IMR-90 (cell line): ENCODE measurements at regions not wholly inside any gene's neighbourhood (a gene's known extent, or its start where the extent isn't known, plus 50 kb on each side); places are given as distances from the start of the nearest gene placed in this dataset.

Experiments used
- ATAC-seq: fragments of 200-7000 bp; cut with Tn5 transposase; 2 replicates; pipeline ENCODE4 v1.9.1; 2020; ENCODE audit warnings: low read depth, mild to moderate bottlenecking, moderate library complexity
- BruUV-seq: library from RNA; stranded (reverse); fragments of 400-500 nt; replicated peaks from 2 replicates; lab custom pipeline; 2021; lab: Mats Ljungman, UMichigan
- CTCF ChIA-PET: fragments of 300-600 bp; formaldehyde crosslinking; extraction: SDS; loops from one replicate; lab custom pipeline; 2021; ENCODE audit warnings: antibody characterized with exemption; lab: Yijun Ruan, JAX
- POLR2A ChIA-PET: fragments of 300-600 bp; sonication (Branson Sonifier 250); formaldehyde crosslinking; loops from one replicate; lab custom pipeline; 2022; ENCODE audit warnings: antibody characterized with exemption; ENCODE audit not compliant: unreplicated experiment; lab: Charles Lee
- DNase-seq: peaks from one replicate; pipeline ENCODE4 v3.0.0; 2013
- H2AFZ ChIP-seq: replicated peaks from 2 replicates; pipeline ENCODE3; 2013; ENCODE audit warnings: low read length, mild to moderate bottlenecking; ENCODE audit not compliant: poor library complexity
- H2AK5ac ChIP-seq: 2 replicates; pipeline ENCODE4 v1.6.1; 2013; ENCODE audit warnings: low read depth, low read length, inconsistent platforms
- H2AK9ac ChIP-seq: replicated peaks from 2 replicates; pipeline ENCODE3; 2013; ENCODE audit warnings: mild to moderate bottlenecking, low read depth, low read length, moderate library complexity; ENCODE audit not compliant: poor library complexity
- H2BK120ac ChIP-seq: 2 replicates; pipeline ENCODE4 v1.6.1; 2013; ENCODE audit warnings: low read depth, low read length, inconsistent platforms
- H2BK15ac ChIP-seq: 3 replicates; pipeline ENCODE4 v1.6.1; 2013; ENCODE audit warnings: low read depth, low read length, inconsistent platforms
- H2BK20ac ChIP-seq: 2 replicates; pipeline ENCODE4 v1.6.1; 2013; ENCODE audit warnings: low read depth, mild to moderate bottlenecking, inconsistent platforms, low read length, moderate library complexity
- H2BK5ac ChIP-seq: 2 replicates; pipeline ENCODE4 v1.6.1; 2013; ENCODE audit warnings: mild to moderate bottlenecking, low read depth, low read length, inconsistent platforms; ENCODE audit not compliant: poor library complexity, severe bottlenecking
- H3K14ac ChIP-seq: replicated peaks from 2 replicates; pipeline ENCODE4 v1.6.1; 2013; ENCODE audit warnings: low read depth, low read length, inconsistent platforms
- H3K18ac ChIP-seq: 2 replicates; pipeline ENCODE4 v1.6.1; 2013; ENCODE audit warnings: low read depth, low read length, control low read depth
- H3K23ac ChIP-seq: 2 replicates; pipeline ENCODE4 v1.6.1; 2013; ENCODE audit warnings: low read depth, low read length, inconsistent platforms
- H3K27ac ChIP-seq: 2 replicates; pipeline ENCODE4 v1.5.1; 2013; ENCODE audit warnings: mild to moderate bottlenecking, control low read depth, low read length; ENCODE audit not compliant: insufficient read depth
- H3K27me3 ChIP-seq: 2 replicates; pipeline ENCODE4 v1.6.1; 2013; ENCODE audit warnings: low read length; ENCODE audit not compliant: control insufficient read depth, insufficient read depth
- H3K36me3 ChIP-seq: 2 replicates; pipeline ENCODE4 v1.6.1; 2013; ENCODE audit warnings: low read length, mixed read lengths; ENCODE audit not compliant: control insufficient read depth, insufficient read depth
- H3K4ac ChIP-seq: 2 replicates; pipeline ENCODE4 v1.6.1; 2013; ENCODE audit warnings: low read depth, low read length, inconsistent platforms
- H3K4me1 ChIP-seq: 2 replicates; pipeline ENCODE4 v1.6.1; 2013; ENCODE audit warnings: low read length, mixed read lengths; ENCODE audit not compliant: control insufficient read depth, insufficient read depth
- H3K4me2 ChIP-seq: 2 replicates; pipeline ENCODE4 v1.6.1; 2013; ENCODE audit warnings: low read depth, mild to moderate bottlenecking, control low read depth, low read length, moderate library complexity
- H3K4me3 ChIP-seq: 2 replicates; pipeline ENCODE4 v1.5.1; 2013; ENCODE audit warnings: low read depth, mild to moderate bottlenecking, control low read depth, low read length, moderate library complexity; ENCODE audit not compliant: insufficient read depth
- H3K56ac ChIP-seq: 2 replicates; pipeline ENCODE4 v1.6.1; 2013; ENCODE audit warnings: low read length, inconsistent platforms; ENCODE audit not compliant: insufficient read depth; ENCODE audit errors: extremely low read depth
- H3K79me1 ChIP-seq, 2 experiments: 2 replicates each; pipeline ENCODE4 v1.6.1; 2013; ENCODE audit warnings: low read length in 2 of 2, inconsistent platforms in 1 of 2, low read depth in 1 of 2
- H3K9ac ChIP-seq: 2 replicates; pipeline ENCODE4 v1.6.1; 2013; ENCODE audit warnings: low read depth, low read length, control low read depth
- H3K9me1 ChIP-seq: 2 replicates; pipeline ENCODE4 v1.6.1; 2013; ENCODE audit warnings: low read length, inconsistent platforms; ENCODE audit not compliant: insufficient read depth
- H3K9me3 ChIP-seq: 2 replicates; pipeline ENCODE4 v1.6.1; 2013; ENCODE audit warnings: low read length; ENCODE audit not compliant: control insufficient read depth, insufficient read depth
- H4K20me1 ChIP-seq: 2 replicates; pipeline ENCODE4 v1.6.1; 2013; ENCODE audit warnings: low read length, inconsistent platforms; ENCODE audit not compliant: insufficient read depth
- H4K5ac ChIP-seq: 2 replicates; pipeline ENCODE4 v1.6.1; 2013; ENCODE audit warnings: mild to moderate bottlenecking, low read depth, low read length, control low read depth
- H4K8ac ChIP-seq, 2 experiments: 2 replicates each; pipeline ENCODE4 v1.6.1; 2013; ENCODE audit warnings: low read depth in 2 of 2, low read length in 2 of 2, control low read depth in 1 of 2, inconsistent platforms in 1 of 2
- H4K91ac ChIP-seq: 2 replicates; pipeline ENCODE4 v1.6.1; 2013; ENCODE audit warnings: low read depth, low read length, inconsistent platforms; ENCODE audit not compliant: insufficient read depth
- CEBPB ChIP-seq: IDR thresholded peaks from 2 replicates; pipeline ENCODE4 v1.6.1; 2012; ENCODE audit warnings: low read depth, low read length, improper control_type of control experiment
- WGBS, 2 experiments: methylation state at CpG; one replicate each; pipeline versions ENCODE4 v1.1.5 to v1.1.7; 2013; ENCODE audit warnings: missing lambda C conversion rate in 2 of 2; ENCODE audit not compliant: insufficient read length in 1 of 2; ENCODE audit errors: extremely low coverage in 2 of 2; 5-methylcytosine and 5-hydroxymethylcytosine counted together
- dilution Hi-C: fragments of 300-500 bp; cut with HindIII; formaldehyde crosslinking; loops from one replicate; pipeline ENCODE4 v1.14.3; 2018; ENCODE audit warnings: low sequenced_read_pairs; ENCODE audit not compliant: unreplicated experiment
- in situ Hi-C: fragments of 300-500 bp; cut with MboI; formaldehyde crosslinking; loops from 3 replicates; pipeline ENCODE4 v1.14.3; 2019; ENCODE audit warnings: low sequenced_read_pairs, inconsistent platforms, mixed read lengths
- intact Hi-C: fragments of 100-400 bp; cut with micrococcal nuclease; formaldehyde crosslinking; loops from 2 replicates; pipeline ENCODE4 v1.10.0; 2022
- TF ChIP-seq, protein P1 (sequence below): fragments of 150-350 bp; IDR thresholded peaks from 2 replicates; pipeline ENCODE4 v1.6.1; 2017; ENCODE audit warnings: mild to moderate bottlenecking, antibody characterized with exemption, low read length, low read depth

- no peak overlapping the region for H2BK15ac ChIP-seq
- no peak overlapping the region for H3K18ac ChIP-seq
- in situ Hi-C loops = no loop called here
- no peak for TF ChIP-seq CEBPB
- TF ChIP-seq, protein P1, sequence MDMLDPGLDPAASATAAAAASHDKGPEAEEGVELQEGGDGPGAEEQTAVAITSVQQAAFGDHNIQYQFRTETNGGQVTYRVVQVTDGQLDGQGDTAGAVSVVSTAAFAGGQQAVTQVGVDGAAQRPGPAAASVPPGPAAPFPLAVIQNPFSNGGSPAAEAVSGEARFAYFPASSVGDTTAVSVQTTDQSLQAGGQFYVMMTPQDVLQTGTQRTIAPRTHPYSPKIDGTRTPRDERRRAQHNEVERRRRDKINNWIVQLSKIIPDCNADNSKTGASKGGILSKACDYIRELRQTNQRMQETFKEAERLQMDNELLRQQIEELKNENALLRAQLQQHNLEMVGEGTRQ = 0 out of 2 replicates have a peak, but pooled peaks have one; percentile 17
- H4K5ac ChIP-seq = no peak overlapping the region
- H3K27ac ChIP-seq = no peak overlapping the region
- BruUV-seq = no TSS peak
- no peaks in the 10 kb centered on the region for H3K36me3 ChIP-seq
- H2AFZ ChIP-seq = no peak overlapping the region
- WGBS, 2 experiments = 19% methylated on average over 4 of the region's 15 CpGs; no CpG with 5 or more reads in 1 of the 2 experiments
- H3K4me3 ChIP-seq = no peak overlapping the region
- dilution Hi-C loops = no loop called here
- no peak overlapping the region for H2AK9ac ChIP-seq
- no peak overlapping the region for H2BK5ac ChIP-seq
- H3K4me2 ChIP-seq = no peak overlapping the region
- no peak overlapping the region for H3K9ac ChIP-seq
- H4K20me1 ChIP-seq = no peaks in the 10 kb centered on the region
- no peaks in the 10 kb centered on the region for H3K79me1 ChIP-seq
- no peak overlapping the region for H2AK5ac ChIP-seq
- no peak overlapping the region for H3K14ac ChIP-seq
- CTCF ChIA-PET = no interaction called here
- H2BK20ac ChIP-seq = no peak overlapping the region
- H3K4me1 ChIP-seq = no peaks in the 10 kb centered on the region; the same call in 1 of the 2 replicates
- intact Hi-C loops = no loop called here
- no peak overlapping the region for H4K8ac ChIP-seq
- DNase-seq (peak; percentile 4), ATAC-seq (no peak)
- 0 out of 2 replicates have a peak, but pooled peaks cover 4% of the 10 kb centered on the region for H3K9me3 ChIP-seq
- no peaks in the 10 kb centered on the region for H3K9me1 ChIP-seq
- H3K56ac ChIP-seq = no peak overlapping the region
- H2BK120ac ChIP-seq = no peak overlapping the region
- POLR2A ChIA-PET = no interaction called here
- H3K4ac ChIP-seq = no peak overlapping the region
- no peak overlapping the region for H3K23ac ChIP-seq
- H3K27me3 ChIP-seq = peaks cover 16% of the 10 kb centered on the region
- H4K91ac ChIP-seq = no peak overlapping the region
These were observed 108.4 kb upstream of the LRPAP1 start for GRCh38 chr4:3640587-3640962.
